Cardiac muscle cell (in vitro differentiated cells and primary cell): ENCODE measurements at regions not wholly inside any gene's neighbourhood (a gene's known extent, or its start where the extent isn't known, plus 50 kb on each side); places are given as distances from the start of the nearest gene placed in this dataset.

Experiments used
- DNase-seq, 2 donors: peaks; one replicate each; pipeline versions ENCODE4 v3.0.0 to v3.0.0-alpha.2; 2010 to 2017; ENCODE audit warnings: low read depth in 1 of 2, low spot score in 1 of 2
- H3K27ac ChIP-seq: fragments of 200-600 bp; sonication (generic); 2 replicates; pipeline ENCODE4 v1.5.1; 2016
- H3K27me3 ChIP-seq: fragments of 200-600 bp; sonication (generic); 2 replicates; pipeline ENCODE4 v1.6.0; 2016; ENCODE audit warnings: control low read depth
- H3K36me3 ChIP-seq: fragments of 200-600 bp; sonication (generic); 2 replicates; pipeline ENCODE4 v1.5.1; 2016; ENCODE audit warnings: control low read depth
- H3K4me1 ChIP-seq: fragments of 200-600 bp; sonication (generic); 2 replicates; pipeline ENCODE4 v1.8.1; 2017; ENCODE audit warnings: low read depth, mild to moderate bottlenecking, mixed run types
- H3K4me3 ChIP-seq: fragments of 200-600 bp; sonication (generic); 2 replicates; pipeline ENCODE4 v1.5.1; 2016; ENCODE audit warnings: mild to moderate bottlenecking
- H3K9me3 ChIP-seq: fragments of 200-600 bp; sonication (generic); 2 replicates; pipeline ENCODE4 v1.5.1; 2017; ENCODE audit warnings: low read depth, mild to moderate bottlenecking, control low read depth
- TF ChIP-seq, protein P1 (sequence below): IDR thresholded peaks from 2 replicates; pipeline ENCODE4 v1.5.1; 2012; ENCODE audit warnings: low read depth, mild to moderate bottlenecking, low read length

GRCh38 chr17:33981711-33982601 is 273.1 kb upstream of the CCL2 start:
- Histone ChIP-seq H3K36me3 (no peaks in the 10 kb centered on the region), H3K9me3 (no peaks in the 10 kb centered on the region), H3K4me1 (peaks cover 7% of the 10 kb centered on the region), H3K4me3 (no peak overlapping the region), H3K27ac (no peak overlapping the region), H3K27me3 (no peaks in the 10 kb centered on the region)
- no peak for DNase-seq
- TF ChIP-seq, protein P1, sequence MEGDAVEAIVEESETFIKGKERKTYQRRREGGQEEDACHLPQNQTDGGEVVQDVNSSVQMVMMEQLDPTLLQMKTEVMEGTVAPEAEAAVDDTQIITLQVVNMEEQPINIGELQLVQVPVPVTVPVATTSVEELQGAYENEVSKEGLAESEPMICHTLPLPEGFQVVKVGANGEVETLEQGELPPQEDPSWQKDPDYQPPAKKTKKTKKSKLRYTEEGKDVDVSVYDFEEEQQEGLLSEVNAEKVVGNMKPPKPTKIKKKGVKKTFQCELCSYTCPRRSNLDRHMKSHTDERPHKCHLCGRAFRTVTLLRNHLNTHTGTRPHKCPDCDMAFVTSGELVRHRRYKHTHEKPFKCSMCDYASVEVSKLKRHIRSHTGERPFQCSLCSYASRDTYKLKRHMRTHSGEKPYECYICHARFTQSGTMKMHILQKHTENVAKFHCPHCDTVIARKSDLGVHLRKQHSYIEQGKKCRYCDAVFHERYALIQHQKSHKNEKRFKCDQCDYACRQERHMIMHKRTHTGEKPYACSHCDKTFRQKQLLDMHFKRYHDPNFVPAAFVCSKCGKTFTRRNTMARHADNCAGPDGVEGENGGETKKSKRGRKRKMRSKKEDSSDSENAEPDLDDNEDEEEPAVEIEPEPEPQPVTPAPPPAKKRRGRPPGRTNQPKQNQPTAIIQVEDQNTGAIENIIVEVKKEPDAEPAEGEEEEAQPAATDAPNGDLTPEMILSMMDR = no peak

- no peaks in the 10 kb centered on the region for H3K36me3 ChIP-seq
- H3K4me1 ChIP-seq = peaks cover 7% of the 10 kb centered on the region
- H3K27me3 ChIP-seq = no peaks in the 10 kb centered on the region
- DNase-seq = no peak
- H3K9me3 ChIP-seq = no peaks in the 10 kb centered on the region
- TF ChIP-seq, protein P1 = no peak
- no peak overlapping the region for H3K27ac ChIP-seq
- no peak overlapping the region for H3K4me3 ChIP-seq
Measured at GRCh38 chr17:33982909-33983308, 272.2 kb upstream of the CCL2 start.

- Histone ChIP-seq H3K27me3 (no peaks in the 10 kb centered on the region), H3K9me3 (no peaks in the 10 kb centered on the region), H3K4me3 (no peak overlapping the region), H3K36me3 (no peaks in the 10 kb centered on the region), H3K4me1 (peaks cover 7% of the 10 kb centered on the region), H3K27ac (peak overlapping the region; percentile 10)
- TF ChIP-seq, protein P1 = no peak
- DNase-seq = peak in 1 of 2 donors; percentile 29
Measured at GRCh38 chr17:33983824-33984574, 271.1 kb upstream of the CCL2 start.

DNA sequence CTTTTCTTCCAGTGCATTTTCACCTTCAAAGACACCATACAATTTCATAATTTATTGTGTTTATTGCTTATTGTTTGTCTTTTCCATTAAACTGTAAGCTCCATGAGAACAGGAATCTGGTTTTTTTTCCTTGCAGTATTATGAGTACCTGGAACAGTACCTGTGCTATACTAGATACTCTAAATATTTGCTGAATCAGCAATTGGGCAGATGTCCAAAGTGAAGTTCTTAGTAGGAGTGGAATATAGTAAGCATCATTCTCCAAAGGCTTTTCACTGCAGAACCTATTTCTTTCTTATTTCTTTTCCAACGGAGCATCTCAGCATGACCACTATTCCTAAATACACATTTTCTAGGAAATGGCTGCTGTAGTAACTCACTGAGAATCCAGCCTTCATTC is 269.0 kb upstream of the CCL2 start:
- peaks cover 7% of the 10 kb centered on the region for H3K4me1 ChIP-seq
- TF ChIP-seq, protein P1 = no peak
- no peaks in the 10 kb centered on the region for H3K9me3 ChIP-seq
- H3K36me3 ChIP-seq = no peaks in the 10 kb centered on the region
- DNase-seq = no peak
- H3K4me3 ChIP-seq = no peak overlapping the region
- no peaks in the 10 kb centered on the region for H3K27me3 ChIP-seq
- H3K27ac ChIP-seq = no peak overlapping the region

GRCh38 chr17:33986566-33986965 is 268.5 kb upstream of the CCL2 start:
- no peak for DNase-seq
- H3K27me3 ChIP-seq = no peaks in the 10 kb centered on the region
- TF ChIP-seq, protein P1 = no peak

More at GRCh38 chr17:33986566-33986965, 268.5 kb upstream of the CCL2 start:
- no peaks in the 10 kb centered on the region for H3K9me3 ChIP-seq
- H3K4me1 ChIP-seq = peaks cover 7% of the 10 kb centered on the region
- no peak overlapping the region for H3K4me3 ChIP-seq
- no peaks in the 10 kb centered on the region for H3K36me3 ChIP-seq
- H3K27ac ChIP-seq = no peak overlapping the region
